ENCODE measurements at regions not wholly inside any gene's neighbourhood (a gene's known extent, or its start where the extent isn't known, plus 50 kb on each side); places are given as distances from the start of the nearest gene placed in this dataset.

DNA sequence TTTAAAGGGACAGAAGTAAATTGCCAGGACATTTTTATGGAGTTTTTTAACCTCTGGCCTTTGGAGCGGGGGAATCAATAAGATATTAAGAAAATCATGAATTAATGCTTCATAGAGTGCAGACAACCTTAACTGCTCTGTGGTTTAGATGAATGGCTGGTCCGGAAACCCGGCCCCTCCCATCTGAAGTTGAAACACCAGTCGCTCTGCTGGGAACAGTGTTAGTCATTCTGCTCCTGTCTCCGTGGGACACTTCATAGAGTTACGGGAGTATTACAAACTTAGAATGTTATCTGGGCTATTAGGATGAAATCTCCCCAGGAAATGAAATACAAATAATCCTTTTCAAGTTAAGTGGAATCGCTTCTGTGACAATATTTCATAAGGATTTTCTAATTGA is 110.1 kb upstream of the IRX2 start:
- H3K4me3 ChIP-seq: no peak overlapping the region
- no peak overlapping the region for H3K27ac ChIP-seq
- intact Hi-C loops (cut with DNase I): no loop called here
- H3K4me1 ChIP-seq: no peaks in the 10 kb centered on the region
- TF ChIP-seq, protein P1, sequence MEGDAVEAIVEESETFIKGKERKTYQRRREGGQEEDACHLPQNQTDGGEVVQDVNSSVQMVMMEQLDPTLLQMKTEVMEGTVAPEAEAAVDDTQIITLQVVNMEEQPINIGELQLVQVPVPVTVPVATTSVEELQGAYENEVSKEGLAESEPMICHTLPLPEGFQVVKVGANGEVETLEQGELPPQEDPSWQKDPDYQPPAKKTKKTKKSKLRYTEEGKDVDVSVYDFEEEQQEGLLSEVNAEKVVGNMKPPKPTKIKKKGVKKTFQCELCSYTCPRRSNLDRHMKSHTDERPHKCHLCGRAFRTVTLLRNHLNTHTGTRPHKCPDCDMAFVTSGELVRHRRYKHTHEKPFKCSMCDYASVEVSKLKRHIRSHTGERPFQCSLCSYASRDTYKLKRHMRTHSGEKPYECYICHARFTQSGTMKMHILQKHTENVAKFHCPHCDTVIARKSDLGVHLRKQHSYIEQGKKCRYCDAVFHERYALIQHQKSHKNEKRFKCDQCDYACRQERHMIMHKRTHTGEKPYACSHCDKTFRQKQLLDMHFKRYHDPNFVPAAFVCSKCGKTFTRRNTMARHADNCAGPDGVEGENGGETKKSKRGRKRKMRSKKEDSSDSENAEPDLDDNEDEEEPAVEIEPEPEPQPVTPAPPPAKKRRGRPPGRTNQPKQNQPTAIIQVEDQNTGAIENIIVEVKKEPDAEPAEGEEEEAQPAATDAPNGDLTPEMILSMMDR (IDR thresholded peaks at IDR 0.05): no peak
- H3K9me3 ChIP-seq: no peaks in the 10 kb centered on the region
- no peaks in the 10 kb centered on the region for H3K27me3 ChIP-seq
- DNase-seq (ENCODE audit: low spot score in 2 of 2): no peak
- no peaks in the 10 kb centered on the region for H3K36me3 ChIP-seq

DNA sequence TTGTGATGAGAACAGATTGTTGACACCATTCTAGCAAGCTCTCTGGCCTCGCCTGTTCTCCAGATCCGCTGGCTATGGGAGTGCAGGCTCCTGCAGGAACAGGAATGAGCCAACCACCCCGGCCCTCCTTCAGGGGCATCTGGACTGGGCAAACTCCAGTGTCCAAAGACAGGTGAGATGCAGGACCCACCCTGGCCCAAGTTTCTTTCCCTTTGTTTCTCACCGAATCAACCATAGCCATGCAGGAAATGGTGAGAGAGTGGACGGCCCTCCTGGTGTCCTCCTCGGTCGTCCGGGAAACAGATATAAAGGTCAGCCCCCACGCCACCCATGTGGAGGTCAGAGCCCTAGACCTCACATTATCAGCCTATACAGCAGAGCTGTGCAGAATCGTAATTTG is 108.6 kb upstream of the IRX2 start:
- H3K36me3 ChIP-seq: no peaks in the 10 kb centered on the region
- intact Hi-C loops (cut with DNase I): no loop called here
- H3K27ac ChIP-seq: no peak overlapping the region
- TF ChIP-seq, protein P1 (IDR thresholded peaks at IDR 0.05): no peak
- H3K27me3 ChIP-seq: no peaks in the 10 kb centered on the region
- DNase-seq (ENCODE audit: low spot score in 2 of 2): no peak
- no peaks in the 10 kb centered on the region for H3K9me3 ChIP-seq
- H3K4me1 ChIP-seq: no peaks in the 10 kb centered on the region
- H3K4me3 ChIP-seq: no peak overlapping the region

DNA sequence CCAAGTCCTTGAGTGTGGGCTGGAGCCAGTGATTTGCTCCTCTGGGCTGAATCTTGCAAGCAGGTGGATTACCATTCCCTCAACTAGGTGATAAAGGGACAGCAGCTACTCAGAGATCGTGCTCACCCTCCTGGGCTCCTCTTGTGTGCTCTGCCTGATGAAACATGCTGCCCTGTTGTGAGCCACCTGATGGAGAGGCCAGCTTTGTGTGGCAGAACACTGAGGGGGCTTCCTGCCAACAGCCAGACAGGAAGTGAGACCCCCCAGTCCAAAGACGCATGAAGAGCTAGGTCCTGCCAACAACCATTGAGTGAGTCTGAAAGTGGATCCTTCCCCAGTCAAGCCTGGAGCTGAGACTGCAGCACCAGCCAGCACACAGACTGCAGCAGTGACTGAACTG is 106.4 kb upstream of the IRX2 start:
- TF ChIP-seq, protein P1 (IDR thresholded peaks at IDR 0.05): no peak
- no peak for DNase-seq (ENCODE audit: low spot score in 2 of 2)
- H3K27me3 ChIP-seq: no peaks in the 10 kb centered on the region
- no peaks in the 10 kb centered on the region for H3K4me1 ChIP-seq
- no peaks in the 10 kb centered on the region for H3K9me3 ChIP-seq
- H3K4me3 ChIP-seq: no peak overlapping the region
- intact Hi-C loops (cut with DNase I): no loop called here
- no peaks in the 10 kb centered on the region for H3K36me3 ChIP-seq
- H3K27ac ChIP-seq: no peak overlapping the region

DNA sequence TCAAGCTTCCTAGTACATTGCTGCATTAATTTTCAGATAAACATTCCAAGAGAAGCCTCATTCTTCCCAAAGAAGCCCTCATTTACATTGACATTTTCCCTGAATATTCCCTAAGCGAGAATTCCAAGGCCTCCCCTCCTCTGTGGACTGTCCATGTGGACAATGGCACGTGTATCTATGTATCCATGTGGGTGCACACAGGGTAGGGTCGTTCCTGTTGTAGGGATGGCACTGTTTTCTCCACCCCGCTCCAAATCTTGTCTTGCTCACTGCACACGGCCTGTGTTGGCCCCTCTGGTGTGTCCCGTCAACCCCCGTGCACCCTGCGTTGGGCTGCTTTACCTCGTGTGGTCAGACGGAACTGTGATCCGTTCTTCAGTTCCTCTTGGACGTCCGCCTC is 104.7 kb upstream of the IRX2 start:
- H3K27me3 ChIP-seq: no peaks in the 10 kb centered on the region
- no peak overlapping the region for H3K27ac ChIP-seq
- no peak for DNase-seq (ENCODE audit: low spot score in 2 of 2)
- TF ChIP-seq, protein P1 (IDR thresholded peaks at IDR 0.05): no peak
- no peaks in the 10 kb centered on the region for H3K4me1 ChIP-seq
- no peaks in the 10 kb centered on the region for H3K9me3 ChIP-seq
- H3K4me3 ChIP-seq: no peak overlapping the region
- H3K36me3 ChIP-seq: no peaks in the 10 kb centered on the region
- intact Hi-C loops (cut with DNase I): no loop called here

DNA sequence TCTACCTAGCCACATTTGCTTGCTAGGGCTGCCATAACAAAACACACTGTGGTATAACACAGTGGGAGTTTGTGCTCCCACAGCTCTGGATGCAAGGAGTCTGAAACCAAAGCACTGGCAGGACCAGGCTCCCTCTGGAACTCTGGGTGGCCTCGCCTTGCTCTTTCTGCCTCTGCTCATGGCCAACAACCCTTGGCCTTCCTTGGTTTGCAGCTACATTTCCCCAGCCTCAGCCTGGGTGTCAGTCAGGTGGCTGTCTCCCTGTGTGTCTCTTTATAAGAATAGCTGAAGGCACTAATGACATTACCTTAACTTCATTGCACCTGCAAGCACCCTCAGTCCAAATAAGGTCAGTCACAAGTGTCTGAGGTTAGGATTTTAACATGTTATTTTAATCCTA is 101.0 kb upstream of the IRX2 start:
- Histone ChIP-seq H3K36me3 (no peaks in the 10 kb centered on the region), H3K27ac (no peak overlapping the region), H3K4me1 (no peaks in the 10 kb centered on the region), H3K9me3 (no peaks in the 10 kb centered on the region), H3K4me3 (no peak overlapping the region), H3K27me3 (no peaks in the 10 kb centered on the region)
- TF ChIP-seq, protein P1 (IDR thresholded peaks at IDR 0.05): no peak
- no peak for DNase-seq (ENCODE audit: low spot score in 2 of 2)
- intact Hi-C loops (cut with DNase I): no loop called here

DNA sequence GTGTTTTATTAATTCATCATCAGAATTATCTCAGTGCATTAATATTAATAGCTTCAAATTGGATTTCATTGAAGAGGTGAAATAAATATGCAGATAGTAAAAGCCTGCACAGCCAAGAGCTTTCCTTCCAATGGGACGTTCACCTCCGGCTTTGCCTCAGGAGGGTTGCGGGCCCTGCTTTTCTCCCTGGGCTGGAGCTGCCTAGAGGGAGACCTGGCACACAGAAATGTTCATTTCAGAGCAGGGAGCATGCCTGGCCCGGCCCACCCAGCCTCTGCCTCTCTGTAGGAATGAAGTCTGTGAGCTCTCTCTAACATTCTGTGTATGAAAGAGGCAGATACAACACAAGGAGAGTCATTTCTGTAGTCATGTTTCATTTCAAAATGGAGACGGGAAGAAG is 100.4 kb upstream of the IRX2 start:
- no peaks in the 10 kb centered on the region for H3K36me3 ChIP-seq
- H3K4me3 ChIP-seq: no peak overlapping the region
- intact Hi-C loops (cut with DNase I): no loop called here
- no peak overlapping the region for H3K27ac ChIP-seq
- TF ChIP-seq, protein P1 (IDR thresholded peaks at IDR 0.05): no peak
- H3K9me3 ChIP-seq: no peaks in the 10 kb centered on the region
- no peaks in the 10 kb centered on the region for H3K27me3 ChIP-seq
- H3K4me1 ChIP-seq: no peaks in the 10 kb centered on the region
- no peak for DNase-seq (ENCODE audit: low spot score in 2 of 2)

Measured in ascending aorta (tissue), 2 donors.